Suprapubic skin (tissue), 3 donors: ENCODE measurements at regions not wholly inside any gene's neighbourhood (a gene's known extent, or its start where the extent isn't known, plus 50 kb on each side); places are given as distances from the start of the nearest gene placed in this dataset.

Experiments
- POLR2A ChIP-seq, 2 donors: fragments of 450-650 bp; IDR thresholded peaks; one replicate each; pipeline ENCODE4 v1.6.1; 2017; ENCODE audit warnings: antibody characterized with exemption in 2 of 2, mild to moderate bottlenecking in 2 of 2, moderate library complexity in 2 of 2
- TF ChIP-seq, protein P1 (sequence below), 2 donors: fragments of 200-600 bp in 1 of 2; fragments of 450-650 bp in 1 of 2; sonication (generic) in 1 of 2; IDR thresholded peaks; one replicate each; pipeline ENCODE4 v1.5.1; 2016 to 2019; ENCODE audit warnings: antibody characterized with exemption in 2 of 2, mild to moderate bottlenecking in 1 of 2, moderate library complexity in 1 of 2

DNA sequence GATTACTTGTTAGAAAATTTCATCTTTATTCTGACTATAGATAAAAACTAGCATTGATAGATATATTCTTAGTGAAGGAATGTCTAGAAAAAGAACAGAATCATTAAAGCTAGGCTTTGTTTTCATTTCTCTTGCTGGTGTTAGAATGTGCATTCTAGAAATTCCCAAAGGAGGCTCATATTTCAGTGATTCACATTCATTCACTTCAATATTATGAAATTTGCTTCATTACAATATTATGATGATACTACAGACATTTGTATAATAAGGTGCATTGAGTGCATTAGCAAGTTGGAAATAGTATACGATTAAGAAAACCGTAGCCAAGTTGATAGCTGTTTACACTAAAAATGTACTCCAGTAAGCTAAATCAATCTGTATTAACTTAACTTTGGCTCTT, 70.7 kb upstream of the MYCBP2 start:
- TF ChIP-seq, protein P1, sequence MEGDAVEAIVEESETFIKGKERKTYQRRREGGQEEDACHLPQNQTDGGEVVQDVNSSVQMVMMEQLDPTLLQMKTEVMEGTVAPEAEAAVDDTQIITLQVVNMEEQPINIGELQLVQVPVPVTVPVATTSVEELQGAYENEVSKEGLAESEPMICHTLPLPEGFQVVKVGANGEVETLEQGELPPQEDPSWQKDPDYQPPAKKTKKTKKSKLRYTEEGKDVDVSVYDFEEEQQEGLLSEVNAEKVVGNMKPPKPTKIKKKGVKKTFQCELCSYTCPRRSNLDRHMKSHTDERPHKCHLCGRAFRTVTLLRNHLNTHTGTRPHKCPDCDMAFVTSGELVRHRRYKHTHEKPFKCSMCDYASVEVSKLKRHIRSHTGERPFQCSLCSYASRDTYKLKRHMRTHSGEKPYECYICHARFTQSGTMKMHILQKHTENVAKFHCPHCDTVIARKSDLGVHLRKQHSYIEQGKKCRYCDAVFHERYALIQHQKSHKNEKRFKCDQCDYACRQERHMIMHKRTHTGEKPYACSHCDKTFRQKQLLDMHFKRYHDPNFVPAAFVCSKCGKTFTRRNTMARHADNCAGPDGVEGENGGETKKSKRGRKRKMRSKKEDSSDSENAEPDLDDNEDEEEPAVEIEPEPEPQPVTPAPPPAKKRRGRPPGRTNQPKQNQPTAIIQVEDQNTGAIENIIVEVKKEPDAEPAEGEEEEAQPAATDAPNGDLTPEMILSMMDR (IDR thresholded peaks at IDR 0.05), result no peak
- TF ChIP-seq POLR2A (IDR thresholded peaks at IDR 0.05), result no peak
